ENCODE measurements at regions not wholly inside any gene's neighbourhood (a gene's known extent, or its start where the extent isn't known, plus 50 kb on each side); places are given as distances from the start of the nearest gene placed in this dataset.

- Histone ChIP-seq H3K27ac (ENCODE audit: low read length in 2 of 2) (no peak overlapping the region), H2AFZ (ENCODE audit: insufficient read depth, low read depth, low read length, poor library complexity, severe bottlenecking) (no peak overlapping the region), H4K20me1 (ENCODE audit: control insufficient read depth, insufficient read depth, low read length, poor library complexity, severe bottlenecking) (no peaks in the 10 kb centered on the region), H3K79me2 (ENCODE audit: control insufficient read depth, insufficient read depth, low read length) (no peaks in the 10 kb centered on the region), H3K4me3 (ENCODE audit: control extremely low read depth in 1 of 5, extremely low read depth in 1 of 5, insufficient read depth in 1 of 5, low read depth in 2 of 5, low read length in 4 of 5) (no peak overlapping the region), H3K9ac (ENCODE audit: low read length) (no peak overlapping the region), H3K9me3 (ENCODE audit: control extremely low read depth in 1 of 3, control insufficient read depth in 2 of 3, insufficient read depth in 1 of 3, low read length in 2 of 3) (no peaks in the 10 kb centered on the region), H3K4me1 (ENCODE audit: control insufficient read depth in 2 of 2, insufficient read depth in 2 of 2, low read length in 2 of 2) (no peaks in the 10 kb centered on the region), H3K4me2 (replicated peaks; ENCODE audit: low read depth, low read length, poor library complexity, severe bottlenecking) (no peak overlapping the region), H3K36me3 (replicated peaks in 1 of 2; ENCODE audit: control extremely low read depth in 1 of 2, control insufficient read depth in 1 of 2, extremely low read depth in 1 of 2, insufficient read depth in 2 of 2, low read length in 1 of 2) (no peaks in the 10 kb centered on the region), H3K27me3 (replicated peaks in 1 of 4; ENCODE audit: control extremely low read depth in 1 of 4, control insufficient read depth in 3 of 4, insufficient read depth in 4 of 4, low read length in 3 of 4) (no peaks in the 10 kb centered on the region)
- H3K4me1 Mint-ChIP-seq, result no peaks in the 10 kb centered on the region
- no peaks in the 10 kb centered on the region for H3K27me3 Mint-ChIP-seq
- DNase-seq (no peak), ATAC-seq (ENCODE audit: low read depth) (no peak)
- TF ChIP-seq EZH2 (IDR thresholded peaks at IDR 0.05; ENCODE audit: borderline replicate concordance, insufficient read depth, low read depth, low read length, poor library complexity, severe bottlenecking) (no peak), CTCF (IDR thresholded peaks at IDR 0.05) (no peak)
- ChIA-PET CTCF (no interaction called here), POLR2A (no interaction called here)
- H3K27ac Mint-ChIP-seq, result no peak overlapping the region
- H3K9me3 Mint-ChIP-seq (ENCODE audit: insufficient read depth), result no peaks in the 10 kb centered on the region
- H3K4me3 Mint-ChIP-seq, result no peak overlapping the region
- intact Hi-C loops (cut with micrococcal nuclease), result no loop called here
These were observed 218.2 kb downstream of the TTC32 start for GRCh38 chr2:19683556-19683955.

DNA sequence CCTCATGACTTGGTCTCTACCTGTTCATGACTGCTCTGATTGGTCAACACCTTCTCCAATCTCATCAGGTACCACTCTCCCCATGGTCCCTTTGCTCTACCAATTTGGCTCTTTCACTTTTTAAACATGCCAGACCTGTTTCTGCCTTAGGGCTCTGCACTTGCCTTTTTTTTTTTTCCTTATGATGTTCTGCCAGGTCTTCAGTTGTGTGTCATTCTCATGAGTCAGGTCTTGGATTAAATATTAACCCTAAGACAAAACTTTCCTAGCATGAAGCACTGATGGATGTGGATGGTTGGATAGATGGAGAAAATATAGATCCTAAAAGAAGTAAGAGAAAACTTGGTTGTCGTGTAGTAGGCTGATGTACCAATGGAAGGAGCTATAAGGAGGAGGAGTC is 219.3 kb downstream of the TTC32 start:
- intact Hi-C loops (cut with micrococcal nuclease), result no loop called here
- CTCF ChIA-PET, result no interaction called here

More for the DNA sequence above, 219.3 kb downstream of the TTC32 start:
- H3K4me2 ChIP-seq (replicated peaks; ENCODE audit: low read depth, low read length, poor library complexity, severe bottlenecking), result no peak overlapping the region
- 100% methylated on average over 1 of the region's 1 CpG for WGBS (ENCODE audit: insufficient coverage)
- H3K27me3 Mint-ChIP-seq, result no peaks in the 10 kb centered on the region
- TF ChIP-seq EZH2 (IDR thresholded peaks at IDR 0.05; ENCODE audit: borderline replicate concordance, insufficient read depth, low read depth, low read length, poor library complexity, severe bottlenecking), result no peak
- TF ChIP-seq CTCF (IDR thresholded peaks at IDR 0.05), result no peak
- no peaks in the 10 kb centered on the region for H4K20me1 ChIP-seq (ENCODE audit: control insufficient read depth, insufficient read depth, low read length, poor library complexity, severe bottlenecking)
- POLR2A ChIA-PET, result no interaction called here
- no peak overlapping the region for H3K27ac Mint-ChIP-seq
- no peak overlapping the region for H3K4me3 ChIP-seq (ENCODE audit: control extremely low read depth in 1 of 5, extremely low read depth in 1 of 5, insufficient read depth in 1 of 5, low read depth in 2 of 5, low read length in 4 of 5)
- ATAC-seq (ENCODE audit: low read depth), result no peak
- no peak overlapping the region for H3K4me3 Mint-ChIP-seq
- no peaks in the 10 kb centered on the region for H3K4me1 ChIP-seq (ENCODE audit: control insufficient read depth in 2 of 2, insufficient read depth in 2 of 2, low read length in 2 of 2)
- H2AFZ ChIP-seq (ENCODE audit: insufficient read depth, low read depth, low read length, poor library complexity, severe bottlenecking), result no peak overlapping the region
- H3K9me3 ChIP-seq (ENCODE audit: control extremely low read depth in 1 of 3, control insufficient read depth in 2 of 3, insufficient read depth in 1 of 3, low read length in 2 of 3), result peaks cover 0 to 2% (median 0%) of the 10 kb centered on the region in 3 donors
- no peak overlapping the region for H3K27ac ChIP-seq (ENCODE audit: low read length in 2 of 2)
- no peaks in the 10 kb centered on the region for H3K36me3 ChIP-seq (replicated peaks in 1 of 2; ENCODE audit: control extremely low read depth in 1 of 2, control insufficient read depth in 1 of 2, extremely low read depth in 1 of 2, insufficient read depth in 2 of 2, low read length in 1 of 2)
- DNase-seq, result no peak
- no peaks in the 10 kb centered on the region for H3K27me3 ChIP-seq (replicated peaks in 1 of 4; ENCODE audit: control extremely low read depth in 1 of 4, control insufficient read depth in 3 of 4, insufficient read depth in 4 of 4, low read length in 3 of 4)
- H3K79me2 ChIP-seq (ENCODE audit: control insufficient read depth, insufficient read depth, low read length), result no peaks in the 10 kb centered on the region
- H3K9ac ChIP-seq (ENCODE audit: low read length), result no peak overlapping the region
- H3K4me1 Mint-ChIP-seq, result no peaks in the 10 kb centered on the region
- no peaks in the 10 kb centered on the region for H3K9me3 Mint-ChIP-seq (ENCODE audit: insufficient read depth)

Measured in B cell (primary cell).